ENCODE measurements at regions not wholly inside any gene's neighbourhood (a gene's known extent, or its start where the extent isn't known, plus 50 kb on each side); places are given as distances from the start of the nearest gene placed in this dataset.

DNA sequence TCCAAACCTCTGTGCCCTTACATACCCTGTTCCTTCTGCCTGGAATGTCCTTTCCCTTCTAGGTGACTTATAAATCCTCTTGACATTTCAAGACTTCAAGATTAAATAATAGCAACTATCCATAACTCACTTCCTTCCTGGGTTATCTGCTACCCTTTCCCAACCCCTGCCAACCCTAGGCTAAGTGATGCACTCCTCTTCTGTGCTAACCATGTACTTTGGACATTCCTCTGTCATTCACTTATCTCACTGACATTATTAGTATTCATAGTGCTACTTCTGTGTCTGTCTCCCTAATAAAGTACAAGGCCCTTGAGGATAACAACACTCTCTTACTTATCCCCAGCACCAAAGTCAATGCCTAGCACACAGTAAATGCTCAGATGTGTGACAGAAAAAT is 307.1 kb downstream of the ENC1 start:
- H3K4me3 ChIP-seq (replicated peaks in 1 of 2; ENCODE audit: low read depth in 2 of 2, low read length in 2 of 2): no peak overlapping the region
- DNase-seq (ENCODE audit: low read depth in 2 of 2): no peak
- TF ChIP-seq, protein P1, sequence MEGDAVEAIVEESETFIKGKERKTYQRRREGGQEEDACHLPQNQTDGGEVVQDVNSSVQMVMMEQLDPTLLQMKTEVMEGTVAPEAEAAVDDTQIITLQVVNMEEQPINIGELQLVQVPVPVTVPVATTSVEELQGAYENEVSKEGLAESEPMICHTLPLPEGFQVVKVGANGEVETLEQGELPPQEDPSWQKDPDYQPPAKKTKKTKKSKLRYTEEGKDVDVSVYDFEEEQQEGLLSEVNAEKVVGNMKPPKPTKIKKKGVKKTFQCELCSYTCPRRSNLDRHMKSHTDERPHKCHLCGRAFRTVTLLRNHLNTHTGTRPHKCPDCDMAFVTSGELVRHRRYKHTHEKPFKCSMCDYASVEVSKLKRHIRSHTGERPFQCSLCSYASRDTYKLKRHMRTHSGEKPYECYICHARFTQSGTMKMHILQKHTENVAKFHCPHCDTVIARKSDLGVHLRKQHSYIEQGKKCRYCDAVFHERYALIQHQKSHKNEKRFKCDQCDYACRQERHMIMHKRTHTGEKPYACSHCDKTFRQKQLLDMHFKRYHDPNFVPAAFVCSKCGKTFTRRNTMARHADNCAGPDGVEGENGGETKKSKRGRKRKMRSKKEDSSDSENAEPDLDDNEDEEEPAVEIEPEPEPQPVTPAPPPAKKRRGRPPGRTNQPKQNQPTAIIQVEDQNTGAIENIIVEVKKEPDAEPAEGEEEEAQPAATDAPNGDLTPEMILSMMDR (IDR thresholded peaks at IDR 0.05; ENCODE audit: low read depth, low read length): no peak

DNA sequence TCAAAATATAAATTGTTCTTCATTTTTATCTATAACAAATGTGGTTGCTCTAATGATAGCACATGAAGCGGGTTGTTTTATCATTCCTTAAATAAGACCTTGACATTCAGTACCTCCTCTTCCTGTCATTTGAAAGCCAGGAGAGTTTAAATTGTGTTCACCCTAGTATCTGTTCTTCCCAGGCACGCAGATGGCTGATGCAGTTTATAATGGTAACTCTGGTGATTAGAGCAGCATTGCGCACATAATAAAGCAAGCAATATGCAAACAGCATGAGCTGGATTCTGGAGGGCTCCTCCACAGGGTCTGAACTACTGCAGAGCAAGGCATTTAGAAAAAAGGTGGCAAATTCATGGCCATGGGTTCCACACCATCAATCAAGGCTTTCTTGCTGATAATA is 307.8 kb downstream of the ENC1 start:
- H3K4me3 ChIP-seq (replicated peaks in 1 of 2; ENCODE audit: low read depth in 2 of 2, low read length in 2 of 2): no peak overlapping the region
- no peak for DNase-seq (ENCODE audit: low read depth in 2 of 2)
- TF ChIP-seq, protein P1 (IDR thresholded peaks at IDR 0.05; ENCODE audit: low read depth, low read length): no peak

DNA sequence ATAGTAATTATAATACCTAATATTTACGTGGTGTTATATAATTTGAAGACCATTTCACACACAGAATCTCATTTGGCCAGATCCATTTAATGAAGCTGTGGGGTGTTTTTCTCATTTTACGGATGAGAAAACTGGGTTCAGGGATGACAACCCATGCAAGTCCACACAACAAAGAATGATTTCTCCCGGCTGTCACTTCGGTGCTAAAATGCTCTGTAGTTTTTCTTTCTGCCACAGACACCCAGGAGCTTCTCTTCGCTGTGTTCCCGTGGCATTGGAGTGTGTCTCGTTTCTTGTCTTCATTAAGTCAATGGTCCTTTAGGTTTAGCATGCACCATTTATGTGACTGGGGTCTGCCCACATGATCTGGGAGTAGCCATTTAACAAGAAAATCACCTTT is 308.5 kb downstream of the ENC1 start:
- TF ChIP-seq, protein P1 (IDR thresholded peaks at IDR 0.05; ENCODE audit: low read depth, low read length): no peak
- no peak overlapping the region for H3K4me3 ChIP-seq (replicated peaks in 1 of 2; ENCODE audit: low read depth in 2 of 2, low read length in 2 of 2)
- no peak for DNase-seq (ENCODE audit: low read depth in 2 of 2)

DNA sequence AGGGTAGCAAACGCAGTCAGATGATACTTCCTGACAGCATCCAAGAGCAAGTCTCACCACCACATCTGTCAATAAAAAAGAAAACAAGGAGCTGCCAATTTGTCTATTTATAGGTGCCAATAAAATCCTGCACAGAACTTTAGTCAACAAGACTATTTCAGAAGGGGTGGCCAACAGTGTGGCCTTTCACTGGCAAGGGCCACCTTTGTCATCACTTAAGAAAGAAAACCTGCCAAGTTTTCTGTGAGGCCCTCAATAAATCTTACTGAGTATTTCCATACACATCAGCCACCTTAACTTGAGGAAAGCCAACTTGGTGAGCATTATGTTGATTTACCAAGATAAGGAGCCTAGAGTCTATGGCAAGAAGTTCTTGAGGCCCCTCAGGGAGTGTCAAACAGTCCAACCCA is 312.3 kb downstream of the ENC1 start:
- H3K4me3 ChIP-seq (replicated peaks in 1 of 2; ENCODE audit: low read depth in 2 of 2, low read length in 2 of 2): no peak overlapping the region
- DNase-seq (ENCODE audit: low read depth in 2 of 2): no peak
- TF ChIP-seq, protein P1 (IDR thresholded peaks at IDR 0.05; ENCODE audit: low read depth, low read length): no peak

GRCh38 chr5:74327339-74327685 is 313.2 kb downstream of the ENC1 start:
- no peak for DNase-seq (ENCODE audit: low read depth in 2 of 2)

GRCh38 chr5:74326571-74327338 is 313.8 kb downstream of the ENC1 start:
- H3K4me3 ChIP-seq (replicated peaks in 1 of 2; ENCODE audit: low read depth in 2 of 2, low read length in 2 of 2): no peak overlapping the region
- peak; percentile 87 to 90 for DNase-seq (ENCODE audit: low read depth in 2 of 2)
- TF ChIP-seq, protein P1 (IDR thresholded peaks at IDR 0.05; ENCODE audit: low read depth, low read length): no peak

More at GRCh38 chr5:74327339-74327685, 313.2 kb downstream of the ENC1 start:
- TF ChIP-seq, protein P1 (IDR thresholded peaks at IDR 0.05; ENCODE audit: low read depth, low read length): no peak
- H3K4me3 ChIP-seq (replicated peaks in 1 of 2; ENCODE audit: low read depth in 2 of 2, low read length in 2 of 2): no peak overlapping the region

GRCh38 chr5:74325866-74326265 is 314.7 kb downstream of the ENC1 start:
- no peak overlapping the region for H3K4me3 ChIP-seq (replicated peaks in 1 of 2; ENCODE audit: low read depth in 2 of 2, low read length in 2 of 2)
- TF ChIP-seq, protein P1 (IDR thresholded peaks at IDR 0.05; ENCODE audit: low read depth, low read length): no peak
- peak in 1 of 2 donors; percentile 43 for DNase-seq (ENCODE audit: low read depth in 2 of 2)

All from cardiac fibroblast (primary cell).